Keratinocyte (primary cell): ENCODE measurements at regions not wholly inside any gene's neighbourhood (a gene's known extent, or its start where the extent isn't known, plus 50 kb on each side); places are given as distances from the start of the nearest gene placed in this dataset.

Experiments used
- DNase-seq: peaks from one replicate; pipeline ENCODE4 v3.0.0-alpha.2; 2011; ENCODE audit warnings: low read depth, missing footprints, low spot score
- FAIRE-seq: peaks from 2 replicates; lab custom pipeline; 2011; peaks lifted over from hg19 to GRCh38; lab: Jason Lieb, UNC
- H2AFZ ChIP-seq: 2 replicates; pipeline ENCODE4 v1.6.0; 2012; ENCODE audit warnings: low read length, control low read depth, inconsistent platforms; ENCODE audit not compliant: control insufficient read depth
- H3K27ac ChIP-seq: 2 replicates; pipeline ENCODE4 v1.5.1; 2011; ENCODE audit warnings: low read length; ENCODE audit not compliant: control insufficient read depth, insufficient read depth
- H3K27me3 ChIP-seq: 3 replicates; pipeline ENCODE4 v1.6.0; 2011; ENCODE audit warnings: low read length; ENCODE audit not compliant: control insufficient read depth, insufficient read depth; ENCODE audit errors: extremely low read depth
- H3K36me3 ChIP-seq, 2 experiments: 2 replicates in 1 of 2; 3 replicates in 1 of 2; pipeline ENCODE4 v1.5.1; 2011; ENCODE audit warnings: low read length in 2 of 2, mild to moderate bottlenecking in 1 of 2; ENCODE audit not compliant: control insufficient read depth in 2 of 2, insufficient read depth in 2 of 2; ENCODE audit errors: extremely low read depth in 1 of 2
- H3K4me1 ChIP-seq: 3 replicates; pipeline ENCODE4 v1.5.1; 2011; ENCODE audit warnings: low read length; ENCODE audit not compliant: control insufficient read depth, insufficient read depth; ENCODE audit errors: extremely low read depth
- H3K4me2 ChIP-seq: 3 replicates; pipeline ENCODE4 v1.6.0; 2011; ENCODE audit warnings: low read depth, low read length; ENCODE audit not compliant: control insufficient read depth, insufficient read depth; ENCODE audit errors: extremely low read depth
- H3K4me3 ChIP-seq, 3 experiments: fragments of 200-600 bp in 1 of 3; sonication (generic) in 1 of 3; 2 replicates in 2 of 3; 3 replicates in 1 of 3; pipeline ENCODE4 v1.5.1; 2011 to 2016; ENCODE audit warnings: low read length in 3 of 3, mild to moderate bottlenecking in 3 of 3, control low read depth in 2 of 3, inconsistent platforms in 1 of 3, low read depth in 1 of 3, mixed read lengths in 1 of 3, mixed run types in 1 of 3, moderate library complexity in 1 of 3; ENCODE audit not compliant: control insufficient read depth in 2 of 3, insufficient read depth in 2 of 3; ENCODE audit errors: extremely low read depth in 1 of 3
- H3K79me2 ChIP-seq: 2 replicates; pipeline ENCODE4 v1.6.0; 2012; ENCODE audit warnings: low read length; ENCODE audit not compliant: control insufficient read depth, insufficient read depth
- H3K9ac ChIP-seq: 3 replicates; pipeline ENCODE4 v1.6.0; 2011; ENCODE audit warnings: low read length; ENCODE audit not compliant: control insufficient read depth, insufficient read depth; ENCODE audit errors: extremely low read depth
- H3K9me1 ChIP-seq: 3 replicates; pipeline ENCODE4 v1.6.0; 2011; ENCODE audit warnings: low read length; ENCODE audit not compliant: control insufficient read depth, insufficient read depth; ENCODE audit errors: extremely low read depth
- H3K9me3 ChIP-seq: 2 replicates; pipeline ENCODE4 v1.5.1; 2012; ENCODE audit warnings: low read depth, low read length; ENCODE audit not compliant: control insufficient read depth
- H4K20me1 ChIP-seq: 3 replicates; pipeline ENCODE4 v1.6.0; 2011; ENCODE audit warnings: low read length; ENCODE audit not compliant: control insufficient read depth, insufficient read depth; ENCODE audit errors: extremely low read depth
- EZH2 ChIP-seq: IDR thresholded peaks from one replicate; pipeline ENCODE4 v1.6.1; 2012; ENCODE audit warnings: inconsistent platforms, mild to moderate bottlenecking, low read length, moderate library complexity
- dilution Hi-C: fragments of 300-500 bp; cut with MboI; formaldehyde crosslinking; loops from one replicate; pipeline ENCODE4 v1.7.0; 2020; ENCODE audit warnings: low sequenced_read_pairs; ENCODE audit not compliant: extremely low pct_ligation_motif_present
- TF ChIP-seq, protein P1 (sequence below), 3 experiments: IDR thresholded peaks in 1 of 3; conservative IDR thresholded peaks in 1 of 3; optimal IDR thresholded peaks in 1 of 3; 2 replicates in 2 of 3; 3 replicates in 1 of 3; pipeline versions ENCODE3 to v1.5.1; 2011; ENCODE audit warnings: low read length in 3 of 3, mild to moderate bottlenecking in 3 of 3, moderate library complexity in 2 of 3, control low read depth in 1 of 3, inconsistent platforms in 1 of 3; ENCODE audit not compliant: insufficient read depth in 2 of 3; ENCODE audit errors: extremely low read depth in 1 of 3

DNA sequence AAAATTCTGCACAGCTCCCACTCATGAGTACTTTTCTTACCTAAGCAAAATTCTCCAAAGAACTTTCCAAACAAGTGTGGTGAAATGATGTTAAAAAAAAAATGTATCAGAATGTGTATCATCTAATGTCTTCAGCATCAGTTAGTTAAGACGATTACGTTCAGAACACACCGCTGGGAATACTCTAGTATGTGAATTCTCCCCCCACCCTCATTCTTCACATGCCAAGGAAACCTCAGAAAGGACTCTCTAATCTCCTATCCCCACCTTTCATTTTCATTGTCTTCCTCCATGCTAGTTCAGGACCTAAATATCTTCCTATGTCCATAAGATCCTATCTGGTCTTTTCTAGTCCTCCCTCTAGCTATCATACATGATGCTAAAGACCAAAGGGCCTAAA lies 457.4 kb downstream of the SHQ1 start:
- Histone ChIP-seq H3K4me3 (no peak overlapping the region), H3K9me3 (no peaks in the 10 kb centered on the region), H3K4me2 (no peak overlapping the region), H3K79me2 (peaks cover 78% of the 10 kb centered on the region), H3K9ac (no peak overlapping the region), H3K27ac (no peak overlapping the region), H3K4me1 (no peaks in the 10 kb centered on the region), H2AFZ (no peak overlapping the region), H4K20me1 (peaks cover 15% of the 10 kb centered on the region), H3K9me1 (peaks cover 2% of the 10 kb centered on the region), H3K36me3 (no peaks in the 10 kb centered on the region), H3K27me3 (no peaks in the 10 kb centered on the region)
- FAIRE-seq (no peak), DNase-seq (no peak)
- no peak for TF ChIP-seq EZH2
- TF ChIP-seq, protein P1, sequence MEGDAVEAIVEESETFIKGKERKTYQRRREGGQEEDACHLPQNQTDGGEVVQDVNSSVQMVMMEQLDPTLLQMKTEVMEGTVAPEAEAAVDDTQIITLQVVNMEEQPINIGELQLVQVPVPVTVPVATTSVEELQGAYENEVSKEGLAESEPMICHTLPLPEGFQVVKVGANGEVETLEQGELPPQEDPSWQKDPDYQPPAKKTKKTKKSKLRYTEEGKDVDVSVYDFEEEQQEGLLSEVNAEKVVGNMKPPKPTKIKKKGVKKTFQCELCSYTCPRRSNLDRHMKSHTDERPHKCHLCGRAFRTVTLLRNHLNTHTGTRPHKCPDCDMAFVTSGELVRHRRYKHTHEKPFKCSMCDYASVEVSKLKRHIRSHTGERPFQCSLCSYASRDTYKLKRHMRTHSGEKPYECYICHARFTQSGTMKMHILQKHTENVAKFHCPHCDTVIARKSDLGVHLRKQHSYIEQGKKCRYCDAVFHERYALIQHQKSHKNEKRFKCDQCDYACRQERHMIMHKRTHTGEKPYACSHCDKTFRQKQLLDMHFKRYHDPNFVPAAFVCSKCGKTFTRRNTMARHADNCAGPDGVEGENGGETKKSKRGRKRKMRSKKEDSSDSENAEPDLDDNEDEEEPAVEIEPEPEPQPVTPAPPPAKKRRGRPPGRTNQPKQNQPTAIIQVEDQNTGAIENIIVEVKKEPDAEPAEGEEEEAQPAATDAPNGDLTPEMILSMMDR (optimal IDR thresholded peaks at IDR 0.05 in 1 of 3, IDR thresholded peaks at IDR 0.05 in 1 of 3, conservative IDR thresholded peaks at IDR 0.05 in 1 of 3; ENCODE audit: extremely low read depth in 1 of 3, insufficient read depth in 2 of 3, low read length in 3 of 3) = no peak
- dilution Hi-C loops = no loop called here

GRCh38 chr3:72388644-72389043 lies 459.6 kb downstream of the SHQ1 start:
- Histone ChIP-seq H3K27me3 (no peaks in the 10 kb centered on the region), H3K9me1 (peaks cover 3% of the 10 kb centered on the region), H3K79me2 (peaks cover 72% of the 10 kb centered on the region), H3K4me3 (no peak overlapping the region), H4K20me1 (peaks cover 15% of the 10 kb centered on the region), H3K27ac (no peak overlapping the region), H2AFZ (no peak overlapping the region), H3K9me3 (no peaks in the 10 kb centered on the region), H3K36me3 (no peaks in the 10 kb centered on the region), H3K4me2 (no peak overlapping the region), H3K9ac (no peak overlapping the region), H3K4me1 (peaks cover 21% of the 10 kb centered on the region)
- no peak for DNase-seq
- dilution Hi-C loops = no loop called here
- TF ChIP-seq, protein P1 (optimal IDR thresholded peaks at IDR 0.05 in 1 of 3, IDR thresholded peaks at IDR 0.05 in 1 of 3, conservative IDR thresholded peaks at IDR 0.05 in 1 of 3; ENCODE audit: extremely low read depth in 1 of 3, insufficient read depth in 2 of 3, low read length in 3 of 3) = no peak
- no peak for TF ChIP-seq EZH2
- no peak for FAIRE-seq
